A172 (cell line): ENCODE measurements at regions not wholly inside any gene's neighbourhood (a gene's known extent, or its start where the extent isn't known, plus 50 kb on each side); places are given as distances from the start of the nearest gene placed in this dataset.
"Not testable (repeated sequence)": the region's sequence is repeated elsewhere in the genome, so short reads cannot be mapped to it uniquely, and the experiment has no call there.

Experiments used
- DNase-seq: peaks from one replicate; pipeline ENCODE4 v3.0.0-alpha.2; 2015; ENCODE audit warnings: low spot score

DNA sequence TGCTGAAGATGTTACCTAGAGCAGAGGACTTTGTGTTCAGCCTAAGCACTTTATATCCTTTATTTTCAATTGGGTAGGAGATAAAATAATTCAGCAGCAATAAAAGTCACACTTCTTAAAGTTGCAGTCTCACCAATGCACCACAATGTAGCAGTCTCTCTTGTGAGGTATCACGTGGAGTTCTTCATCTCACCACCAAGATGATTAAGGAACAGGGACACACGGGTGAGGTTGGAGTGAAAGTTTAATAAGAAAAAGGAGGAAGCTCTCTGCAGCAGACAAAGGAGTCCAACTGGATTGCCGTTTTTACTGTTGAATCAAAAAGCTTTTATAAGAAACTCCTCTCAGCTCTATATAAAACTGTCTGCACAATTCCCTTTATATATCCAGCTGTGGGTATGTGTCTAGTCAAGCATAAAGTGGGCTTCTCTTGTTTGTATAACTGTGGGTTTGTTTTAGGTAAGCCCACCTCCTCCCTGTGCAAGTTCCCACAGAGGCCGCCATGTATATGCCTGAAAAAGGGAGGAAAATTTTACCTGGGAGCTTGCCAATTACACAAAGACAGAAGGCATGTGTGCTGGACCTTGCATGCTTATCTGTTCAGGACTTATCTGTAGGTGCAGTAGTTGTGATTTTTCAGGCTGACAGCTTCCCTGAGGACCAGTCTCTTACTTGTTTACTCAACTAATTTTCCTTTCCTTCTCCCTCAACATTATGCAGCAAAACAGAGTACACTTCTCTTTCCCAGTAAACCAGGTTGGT, 1497.2 kb upstream of the TPTE start:
- DNase-seq, result not testable (repeated sequence)

- not testable (repeated sequence) for DNase-seq
Measured at GRCh38 chr21:9026729-9027416, 1494.5 kb upstream of the TPTE start.

GRCh38 chr21:9027417-9027800, 1494.0 kb upstream of the TPTE start:
- DNase-seq, result not testable (repeated sequence)

GRCh38 chr21:9028624-9029431, 1492.6 kb upstream of the TPTE start:
- not testable (repeated sequence) for DNase-seq

DNA sequence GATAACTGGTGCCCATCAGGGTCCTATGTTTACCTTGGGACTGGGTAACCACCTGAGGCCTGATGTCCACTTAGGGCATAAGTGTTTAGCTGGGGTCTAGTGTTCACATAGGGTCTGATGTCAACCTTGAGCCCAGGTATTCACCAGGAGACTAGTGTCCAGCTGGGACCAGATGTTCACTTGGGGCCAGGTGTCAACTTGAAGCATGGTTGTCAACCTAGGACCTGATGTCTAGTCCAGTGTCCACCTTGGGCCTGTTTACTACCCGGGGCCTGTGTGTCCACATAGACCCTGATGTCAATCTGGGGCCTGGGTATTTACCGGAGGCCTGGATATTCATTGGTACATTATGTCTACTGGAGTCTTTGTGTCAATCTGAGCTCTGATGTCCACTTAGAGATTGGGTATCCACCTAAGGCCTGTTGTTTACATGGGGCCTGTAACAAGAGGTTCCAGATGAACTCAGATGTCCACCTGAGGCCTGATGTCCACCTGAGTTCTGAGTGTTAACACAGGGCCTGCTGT, 1491.2 kb upstream of the TPTE start:
- DNase-seq, result not testable (repeated sequence)

DNA sequence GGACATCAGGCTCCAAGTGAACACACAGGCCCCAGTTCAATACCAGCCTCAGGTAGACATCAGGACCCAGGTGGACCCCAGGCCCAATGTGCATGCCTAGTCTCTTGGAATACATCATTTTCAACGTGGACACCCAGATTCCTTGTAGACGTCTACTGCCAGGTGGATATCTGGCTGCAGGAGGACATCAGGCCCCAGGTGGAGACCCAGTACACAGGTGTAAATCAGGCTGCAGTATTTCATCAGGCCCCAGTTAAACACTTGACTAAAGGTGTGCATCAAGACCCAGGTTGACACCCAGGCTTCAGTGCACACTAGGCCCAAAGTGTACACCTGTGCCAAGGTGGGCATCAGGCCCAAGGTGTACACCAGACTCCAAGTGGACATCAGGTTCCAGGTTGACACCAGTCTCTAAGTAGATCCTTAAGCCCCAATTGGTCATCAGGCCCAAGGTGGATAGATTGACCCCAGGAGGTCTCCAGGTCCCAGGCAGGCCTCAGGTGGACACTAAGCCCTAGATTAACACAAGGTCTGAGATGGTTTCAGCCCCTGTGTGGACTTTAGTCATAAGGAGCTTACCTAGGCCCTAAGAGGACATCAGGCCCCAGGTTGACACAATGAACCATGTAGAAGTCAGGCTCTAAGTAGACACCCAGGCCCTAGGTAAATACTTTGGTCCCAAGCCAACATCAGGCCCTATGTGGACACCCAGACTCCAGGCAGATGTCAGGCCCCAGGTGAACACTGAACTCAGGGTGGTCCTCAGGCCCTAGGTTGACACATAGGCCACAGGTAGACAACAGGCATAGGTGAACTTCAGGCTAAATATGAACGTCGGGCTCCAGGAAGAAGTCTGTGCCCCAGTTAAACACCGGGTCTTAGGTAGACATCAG, 1489.7 kb upstream of the TPTE start:
- not testable (repeated sequence) for DNase-seq

GRCh38 chr21:9032547-9032946, 1488.8 kb upstream of the TPTE start:
- not testable (repeated sequence) for DNase-seq

- DNase-seq, result not testable (repeated sequence)
Measured at GRCh38 chr21:9033295-9033694, 1488.1 kb upstream of the TPTE start.

GRCh38 chr21:9034491-9035200, 1486.7 kb upstream of the TPTE start:
- not testable (repeated sequence) for DNase-seq

GRCh38 chr21:9035225-9035624, 1486.2 kb upstream of the TPTE start:
- DNase-seq, result not testable (repeated sequence)

DNA sequence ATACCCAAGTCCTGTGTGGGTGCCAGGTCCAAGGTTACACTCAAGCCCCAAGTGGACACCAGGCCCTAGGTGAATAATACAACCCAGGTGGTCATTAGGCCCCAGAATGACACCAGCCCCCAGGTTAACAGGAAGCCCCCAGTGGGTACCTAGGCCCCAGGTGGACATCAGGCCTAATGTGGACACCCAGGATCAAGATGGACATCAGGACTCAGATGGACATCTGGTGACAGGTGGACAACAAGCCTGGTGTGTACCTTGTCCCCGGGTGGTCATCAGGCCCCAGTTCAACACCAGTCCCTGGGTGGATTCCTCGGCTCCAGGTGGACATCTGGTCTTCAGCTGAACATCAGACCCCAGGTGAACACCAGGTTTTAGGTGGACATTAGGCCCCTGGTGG, 1485.4 kb upstream of the TPTE start:
- not testable (repeated sequence) for DNase-seq

GRCh38 chr21:9036966-9037587, 1484.3 kb upstream of the TPTE start:
- not testable (repeated sequence) for DNase-seq

DNA sequence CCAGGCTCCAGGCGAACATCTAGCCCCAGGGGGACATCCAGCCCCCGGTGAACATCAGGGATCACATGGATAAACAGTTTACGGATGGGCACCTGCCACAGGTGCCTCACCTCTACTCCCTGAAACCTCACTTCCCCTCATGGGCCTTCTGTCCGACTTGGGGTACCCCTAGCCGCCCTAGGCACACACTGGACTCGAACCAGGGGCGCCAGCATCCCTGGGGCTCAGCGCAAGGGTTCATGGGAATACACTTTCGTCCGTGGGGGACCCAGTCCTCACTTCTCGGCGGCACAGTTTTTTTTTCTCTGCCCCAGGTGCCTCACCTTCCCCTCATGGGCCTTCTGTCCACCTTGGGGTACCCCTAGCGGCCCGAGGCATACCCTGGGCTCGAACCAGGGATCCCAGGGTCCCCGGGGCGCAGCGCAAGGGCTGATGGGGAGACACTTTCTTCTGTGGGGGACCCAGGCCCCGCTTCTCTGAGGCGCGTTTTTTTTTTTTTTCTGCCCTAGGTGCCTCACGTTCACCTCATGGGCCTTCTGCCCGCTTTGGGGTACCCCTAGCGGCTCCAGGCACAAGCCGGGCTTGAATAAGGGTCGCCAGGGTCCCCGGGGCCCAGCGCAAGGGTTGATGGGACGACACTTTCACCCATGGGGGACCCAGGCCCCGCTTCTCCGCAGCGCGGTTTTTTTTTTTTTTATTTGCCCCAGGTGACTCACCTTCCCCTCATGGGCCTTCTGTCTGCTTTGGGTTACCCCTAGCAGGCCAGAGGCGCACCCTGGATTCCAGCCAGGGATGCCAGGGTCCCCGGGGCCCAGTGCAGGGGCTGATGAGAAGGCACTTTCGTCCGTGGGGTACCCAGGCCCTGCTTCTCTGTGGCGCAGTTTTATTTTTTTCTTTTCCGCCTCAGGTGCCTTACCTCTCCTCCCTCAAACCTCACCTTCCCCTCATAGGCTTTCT, 1483.5 kb upstream of the TPTE start:
- DNase-seq, result not testable (repeated sequence)

DNA sequence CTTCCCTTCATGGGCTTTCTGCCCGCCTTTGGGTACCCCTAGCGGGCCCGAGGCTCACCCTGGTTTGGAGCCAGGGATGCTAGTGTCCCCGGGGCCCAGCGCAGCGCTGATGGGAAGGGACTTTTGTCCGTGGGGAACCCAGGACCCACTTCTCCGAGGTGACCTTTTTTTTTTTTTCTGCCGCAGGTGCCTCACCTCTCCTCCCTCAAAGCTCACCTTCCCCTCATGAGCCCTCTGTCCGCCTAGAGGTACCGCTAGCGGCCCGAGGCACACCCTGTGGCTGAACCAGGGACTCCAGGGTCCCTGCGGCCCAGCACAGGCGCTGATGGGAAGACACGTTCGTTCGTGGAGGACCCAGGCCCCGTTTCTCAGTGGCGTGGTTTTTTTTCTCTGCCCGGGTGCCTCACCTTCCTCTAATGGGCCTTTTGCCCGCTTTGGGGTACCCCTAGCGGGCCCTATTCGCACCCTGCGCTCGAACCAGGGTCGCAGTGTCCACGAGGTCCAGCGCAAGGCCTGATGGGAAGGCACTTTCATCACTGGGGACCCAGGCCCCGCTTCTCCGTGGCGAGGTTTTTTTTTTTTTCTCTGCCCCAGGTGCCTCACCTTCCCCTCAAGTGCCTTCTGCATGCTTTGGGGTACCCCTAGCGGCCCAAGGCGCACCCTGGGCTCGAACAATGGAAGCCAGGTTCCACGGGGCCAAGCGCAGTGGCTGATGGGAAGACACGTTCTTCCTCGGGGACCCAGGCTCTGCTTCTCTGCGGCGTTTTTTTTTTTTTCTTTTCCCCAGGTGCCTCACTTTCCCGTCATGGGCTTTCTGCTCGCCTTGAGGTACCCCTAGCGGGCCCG, 1481.6 kb upstream of the TPTE start:
- DNase-seq, result not testable (repeated sequence)

DNA sequence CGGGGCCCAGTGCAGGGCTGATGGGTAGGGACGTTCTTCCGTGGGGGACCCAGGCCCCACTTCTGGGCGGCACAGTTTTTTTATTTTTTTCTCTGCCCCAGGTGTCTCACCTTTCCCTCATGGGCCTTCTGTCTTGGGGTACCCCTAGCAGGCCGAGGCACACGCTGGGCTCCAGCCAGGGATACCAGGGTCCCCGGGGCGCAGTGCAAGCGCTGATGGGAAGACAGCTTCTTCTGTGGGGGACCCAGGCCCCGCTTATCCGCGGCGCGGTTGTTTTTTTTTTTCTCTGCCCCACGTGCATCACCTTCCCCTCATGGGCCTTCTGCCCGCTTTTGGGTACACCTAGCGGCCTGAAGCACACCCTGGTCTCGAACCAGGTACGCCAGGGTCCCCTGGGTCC, 1481.0 kb upstream of the TPTE start:
- not testable (repeated sequence) for DNase-seq

DNA sequence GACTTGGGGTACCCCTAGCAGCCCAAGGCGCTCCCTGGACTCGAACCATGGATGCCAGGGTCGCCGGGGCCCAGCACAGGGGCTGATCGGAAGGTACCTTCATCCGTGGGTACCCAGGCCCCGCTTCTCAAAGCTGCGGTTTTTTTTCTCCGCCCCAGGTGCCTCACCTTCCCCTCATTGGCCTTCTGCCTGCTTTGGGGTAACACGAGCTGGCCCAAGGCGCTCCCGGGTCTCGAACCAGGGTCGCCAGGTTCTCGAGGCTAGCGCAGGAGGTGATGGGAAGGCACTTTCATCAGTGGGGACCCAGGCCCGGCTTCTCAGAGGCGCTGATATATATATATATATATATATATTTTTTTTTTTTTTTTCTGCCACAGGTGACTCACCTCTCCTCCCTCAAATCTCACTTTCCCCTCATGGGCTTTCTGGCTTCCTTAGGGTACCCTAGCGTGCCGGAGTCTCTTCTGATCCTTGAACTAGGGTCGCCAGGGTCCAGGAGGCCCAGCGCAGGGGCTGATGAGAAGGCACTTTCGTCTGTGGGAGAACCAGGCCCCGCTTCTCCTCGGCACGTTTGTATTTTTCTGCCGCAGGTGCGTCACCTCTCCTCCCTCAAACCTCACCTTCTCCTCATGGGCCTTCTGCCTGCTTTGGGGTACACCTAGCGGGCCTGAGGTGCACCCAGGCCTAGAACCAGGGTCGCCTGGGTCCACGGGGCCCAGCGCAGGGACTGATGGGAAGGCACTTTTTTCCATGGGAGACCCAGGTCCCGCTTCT, 1480.0 kb upstream of the TPTE start:
- not testable (repeated sequence) for DNase-seq

DNA sequence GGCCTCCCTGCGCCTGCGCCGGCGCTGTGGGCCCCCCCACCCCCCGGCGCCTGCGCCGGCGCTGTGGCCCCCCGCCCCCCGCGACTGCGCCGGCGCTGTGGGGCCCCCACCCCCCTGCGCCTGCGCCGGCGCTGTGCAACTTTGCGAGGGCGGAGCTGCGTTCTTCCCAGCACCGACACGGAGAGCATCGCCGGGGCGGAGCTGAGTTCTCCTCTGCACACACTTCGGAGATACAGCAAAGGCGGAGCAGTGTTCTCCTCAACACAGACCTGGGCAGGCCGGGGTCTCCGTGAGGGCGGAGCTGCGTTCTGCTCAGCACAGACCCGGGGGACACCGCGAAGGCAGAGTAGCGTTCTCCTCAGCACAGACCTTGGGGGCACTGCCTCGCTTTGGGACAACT, 1478.3 kb upstream of the TPTE start:
- DNase-seq, result not testable (repeated sequence)
